H9 (cell line): ENCODE measurements at regions not wholly inside any gene's neighbourhood (a gene's known extent, or its start where the extent isn't known, plus 50 kb on each side); places are given as distances from the start of the nearest gene placed in this dataset.

Experiments used
- DNase-seq: peaks from one replicate; pipeline ENCODE4 v3.0.0-alpha.2; 2017
- H2AFZ ChIP-seq: one replicate; pipeline ENCODE4 v1.6.1; 2013; ENCODE audit warnings: mild to moderate bottlenecking, low read length, control low read depth, moderate library complexity
- H2AK5ac ChIP-seq: 2 replicates; pipeline ENCODE4 v1.6.1; 2013; ENCODE audit warnings: low read length, control low read depth, mixed read lengths; ENCODE audit not compliant: insufficient read length
- H2BK120ac ChIP-seq: one replicate; pipeline ENCODE4 v1.6.1; 2013; ENCODE audit warnings: low read depth, mild to moderate bottlenecking, low read length, control low read depth, inconsistent platforms; ENCODE audit not compliant: poor library complexity, severe bottlenecking
- H2BK12ac ChIP-seq: 2 replicates; pipeline ENCODE4 v1.6.1; 2013; ENCODE audit warnings: low read length, control low read depth, mixed read lengths, low read depth; ENCODE audit not compliant: insufficient read length
- H2BK15ac ChIP-seq: 2 replicates; pipeline ENCODE4 v1.6.1; 2013; ENCODE audit warnings: low read depth, low read length, control low read depth
- H2BK20ac ChIP-seq: one replicate; pipeline ENCODE4 v1.6.1; 2013; ENCODE audit warnings: low read depth, mild to moderate bottlenecking, low read length, control low read depth, inconsistent platforms; ENCODE audit not compliant: poor library complexity, severe bottlenecking
- H2BK5ac ChIP-seq: 2 replicates; pipeline ENCODE4 v1.6.1; 2013; ENCODE audit warnings: low read length, control low read depth, mixed read lengths; ENCODE audit not compliant: insufficient read length
- H3K14ac ChIP-seq: 2 replicates; pipeline ENCODE4 v1.6.1; 2013; ENCODE audit warnings: low read length, control low read depth; ENCODE audit not compliant: insufficient read depth
- H3K18ac ChIP-seq: 2 replicates; pipeline ENCODE4 v1.6.1; 2013; ENCODE audit warnings: low read depth, mild to moderate bottlenecking, mixed read lengths, low read length, control low read depth; ENCODE audit not compliant: insufficient read length
- H3K23ac ChIP-seq: 2 replicates; pipeline ENCODE4 v1.6.1; 2013; ENCODE audit warnings: low read length, control low read depth, mixed read lengths, low read depth; ENCODE audit not compliant: insufficient read length
- H3K23me2 ChIP-seq: 2 replicates; pipeline ENCODE4 v1.6.1; 2013; ENCODE audit warnings: low read depth, mild to moderate bottlenecking, mixed read lengths, low read length, control low read depth; ENCODE audit not compliant: insufficient read length, poor library complexity, severe bottlenecking
- H3K27ac ChIP-seq: 2 replicates; pipeline ENCODE4 v1.5.1; 2013; ENCODE audit warnings: low read length, control low read depth, mixed read lengths, low read depth; ENCODE audit not compliant: insufficient read length
- H3K27me3 ChIP-seq: 2 replicates; pipeline ENCODE4 v1.6.1; 2013; ENCODE audit warnings: low read length, control low read depth, inconsistent platforms; ENCODE audit not compliant: insufficient read depth
- H3K4ac ChIP-seq: 2 replicates; pipeline ENCODE4 v1.6.1; 2013; ENCODE audit warnings: low read depth, mild to moderate bottlenecking, control low read depth, inconsistent platforms, low read length, moderate library complexity
- H3K4me1 ChIP-seq: 2 replicates; pipeline ENCODE4 v1.6.1; 2013; ENCODE audit warnings: low read length, control low read depth, inconsistent platforms; ENCODE audit not compliant: insufficient read depth
- H3K4me2 ChIP-seq: 2 replicates; pipeline ENCODE4 v1.6.1; 2013; ENCODE audit warnings: low read length, control low read depth, mixed read lengths; ENCODE audit not compliant: insufficient read length, insufficient read depth
- H3K56ac ChIP-seq: 2 replicates; pipeline ENCODE4 v1.6.1; 2013; ENCODE audit warnings: low read depth, mild to moderate bottlenecking, mixed read lengths, low read length, control low read depth; ENCODE audit not compliant: insufficient read length
- H3K79me1 ChIP-seq: 2 replicates; pipeline ENCODE4 v1.6.1; 2013; ENCODE audit warnings: low read depth, mild to moderate bottlenecking, moderate library complexity, low read length, control low read depth, inconsistent platforms; ENCODE audit not compliant: insufficient read depth, poor library complexity, severe bottlenecking
- H3K79me2 ChIP-seq: 2 replicates; pipeline ENCODE4 v1.6.1; 2013; ENCODE audit warnings: low read length, control low read depth, inconsistent platforms; ENCODE audit not compliant: insufficient read depth
- H3K9ac ChIP-seq: 2 replicates; pipeline ENCODE4 v1.6.1; 2013; ENCODE audit warnings: low read length, control low read depth, mixed read lengths; ENCODE audit not compliant: insufficient read length; ENCODE audit errors: extremely low read depth
- H3K9me3 ChIP-seq: one replicate; pipeline ENCODE4 v1.6.1; 2013; ENCODE audit warnings: low read depth, low read length, inconsistent platforms; ENCODE audit not compliant: control insufficient read depth
- H3T11ph ChIP-seq: one replicate; pipeline ENCODE4 v1.6.1; 2013; ENCODE audit warnings: mild to moderate bottlenecking, low read length, control low read depth, inconsistent platforms
- H4K20me1 ChIP-seq: one replicate; pipeline ENCODE4 v1.6.1; 2013; ENCODE audit not compliant: control insufficient read depth, insufficient read length, insufficient read depth
- H4K5ac ChIP-seq: 2 replicates; pipeline ENCODE4 v1.6.1; 2013; ENCODE audit warnings: low read depth, mild to moderate bottlenecking, mixed read lengths, low read length, control low read depth; ENCODE audit not compliant: insufficient read length
- H4K8ac ChIP-seq: replicated peaks from 2 replicates; pipeline ENCODE4 v1.6.1; 2013; ENCODE audit warnings: low read length, control low read depth, mixed read lengths, low read depth; ENCODE audit not compliant: insufficient read length
- H4K91ac ChIP-seq: 2 replicates; pipeline ENCODE4 v1.6.1; 2013; ENCODE audit warnings: low read depth, mild to moderate bottlenecking, moderate library complexity, mixed read lengths, low read length, control low read depth; ENCODE audit not compliant: insufficient read length
- H3K27ac Mint-ChIP-seq, 3 experiments: 2 replicates in 2 of 3; 3 replicates in 1 of 3; pipeline ENCODE4 v1.8.0; 2020 to 2021; ENCODE audit warnings: mixed read lengths in 3 of 3, mild to moderate bottlenecking in 1 of 3, moderate library complexity in 1 of 3
- H3K27me3 Mint-ChIP-seq: 2 replicates; pipeline ENCODE4 v1.8.0; 2021; ENCODE audit warnings: low read depth, mild to moderate bottlenecking, moderate library complexity, mixed read lengths
- H3K36me3 Mint-ChIP-seq, 3 experiments: 2 replicates in 2 of 3; 3 replicates in 1 of 3; pipeline ENCODE4 v1.8.0; 2020 to 2021; ENCODE audit warnings: low read depth in 3 of 3, mixed read lengths in 3 of 3; ENCODE audit not compliant: insufficient read depth in 1 of 3
- H3K4me1 Mint-ChIP-seq, 2 experiments: 2 replicates each; pipeline ENCODE4 v1.8.0; 2020; ENCODE audit warnings: mixed read lengths in 2 of 2
- H3K4me3 Mint-ChIP-seq, 2 experiments: 2 replicates in 1 of 2; 3 replicates in 1 of 2; pipeline ENCODE4 v1.8.0; 2020 to 2021; ENCODE audit warnings: mild to moderate bottlenecking in 2 of 2, mixed read lengths in 2 of 2, moderate library complexity in 1 of 2
- H3K9me3 Mint-ChIP-seq, 2 experiments: 2 replicates in 1 of 2; 3 replicates in 1 of 2; pipeline ENCODE4 v1.8.0; 2020; ENCODE audit warnings: mild to moderate bottlenecking in 2 of 2, mixed read lengths in 2 of 2, moderate library complexity in 1 of 2
- CTCF ChIP-seq: fragments of 200-600 bp; sonication (generic); conservative IDR thresholded peaks from 3 replicates; pipeline ENCODE4 v1.8.0; 2021; ENCODE audit warnings: antibody characterized with exemption, mild to moderate bottlenecking
- WGBS: extraction: QIAGEN DNeasy Blood & Tissue Kit; methylation state at CpG from one replicate; pipeline ENCODE4 v1.1.7; 2013; ENCODE audit warnings: missing lambda C conversion rate, low lambda C conversion rate, mixed read lengths; ENCODE audit not compliant: insufficient read length; ENCODE audit errors: extremely low coverage; 5-methylcytosine and 5-hydroxymethylcytosine counted together

- no peaks in the 10 kb centered on the region for H3K23me2 ChIP-seq
- no peak for DNase-seq
Measured at GRCh38 chr1:117685936-117686806, 80.3 kb downstream of the TENT5C start.

More at GRCh38 chr1:117685936-117686806, 80.3 kb downstream of the TENT5C start:
- Mint-ChIP-seq H3K36me3 (no peaks in the 10 kb centered on the region), H3K4me3 (no peak overlapping the region), H3K27ac (no peak overlapping the region), H3K27me3 (peaks cover 2% of the 10 kb centered on the region; the same call in 1 of the 2 replicates), H3K4me1 (peaks cover under 1 to 2% of the 10 kb centered on the region in 2 experiments; a peak in 2 of 4 replicates), H3K9me3 (no peaks in the 10 kb centered on the region)
- WGBS: no CpG with 5 or more reads among the region's 6 CpGs
- Histone ChIP-seq H3K14ac (no peak overlapping the region), H3K4me1 (no peaks in the 10 kb centered on the region), H3K79me2 (no peaks in the 10 kb centered on the region), H2BK15ac (no peak overlapping the region), H3K23ac (no peak overlapping the region), H2BK120ac (no peak overlapping the region), H2AFZ (no peak overlapping the region), H3K56ac (no peak overlapping the region), H3K27me3 (no peaks in the 10 kb centered on the region), H3K4ac (no peak overlapping the region), H3K9me3 (no peaks in the 10 kb centered on the region), H2BK20ac (no peak overlapping the region), H3T11ph (no peak overlapping the region), H4K20me1 (no peaks in the 10 kb centered on the region), H4K5ac (no peak overlapping the region), H2BK12ac (no peak overlapping the region), H4K8ac (no peak overlapping the region), H3K79me1 (no peaks in the 10 kb centered on the region), H2BK5ac (no peak overlapping the region), H3K18ac (no peak overlapping the region), H3K4me2 (no peak overlapping the region), H3K27ac (no peak overlapping the region), H4K91ac (no peak overlapping the region), H3K9ac (no peak overlapping the region), H2AK5ac (no peak overlapping the region)
- TF ChIP-seq CTCF: peak; percentile 25; the same call in 1 of the 3 replicates
